Endothelial cell of umbilical vein (primary cell): ENCODE measurements at regions not wholly inside any gene's neighbourhood (a gene's known extent, or its start where the extent isn't known, plus 50 kb on each side); places are given as distances from the start of the nearest gene placed in this dataset.

Experiments used
- BruUV-seq: library from RNA; stranded (reverse); fragments of 400-500 nt; replicated peaks from 2 replicates; lab custom pipeline; 2021; lab: Mats Ljungman, UMichigan
- CTCF ChIA-PET: fragments of 300-600, 350-600 bp; sonication (Branson Sonifier 250); formaldehyde crosslinking; loops from one replicate; lab custom pipeline; 2021; ENCODE audit warnings: antibody characterized with exemption, inconsistent platforms; lab: Charles Lee
- POLR2A ChIA-PET: fragments of 300-600, 350-600 bp; sonication (Branson Sonifier 250); formaldehyde crosslinking; loops from one replicate; lab custom pipeline; 2021; ENCODE audit warnings: antibody characterized with exemption, inconsistent platforms; lab: Charles Lee
- DNase-seq: peaks from one replicate; pipeline ENCODE4 v3.0.0-alpha.2; 2011; ENCODE audit warnings: low read depth, low spot score
- FAIRE-seq: peaks from 2 replicates; lab custom pipeline; 2011; peaks lifted over from hg19 to GRCh38; lab: Jason Lieb, UNC
- H2AFZ ChIP-seq: 2 replicates; pipeline ENCODE4 v1.6.0; 2012; ENCODE audit warnings: low read depth, low read length, control low read depth, inconsistent platforms
- H3K27ac ChIP-seq: 2 replicates; pipeline ENCODE4 v1.5.1; 2011; ENCODE audit warnings: low read depth, mild to moderate bottlenecking, control low read depth, low read length, moderate library complexity; ENCODE audit not compliant: insufficient read depth
- H3K27me3 ChIP-seq, 2 experiments: 2 replicates each; pipeline versions ENCODE4 v1.6.0 to v1.6.1; 2011; ENCODE audit warnings: low read length in 2 of 2, mixed read lengths in 1 of 2; ENCODE audit not compliant: control insufficient read depth in 2 of 2, insufficient read depth in 2 of 2
- H3K36me3 ChIP-seq, 2 experiments: 2 replicates in 1 of 2; 3 replicates in 1 of 2; pipeline ENCODE4 v1.5.1; 2011; ENCODE audit warnings: low read length in 2 of 2, mild to moderate bottlenecking in 1 of 2, moderate library complexity in 1 of 2; ENCODE audit not compliant: control insufficient read depth in 2 of 2, insufficient read depth in 2 of 2; ENCODE audit errors: extremely low read depth in 1 of 2
- H3K4me1 ChIP-seq: 3 replicates; pipeline ENCODE4 v1.5.1; 2011; ENCODE audit warnings: mild to moderate bottlenecking, low read length; ENCODE audit not compliant: control insufficient read depth, insufficient read depth; ENCODE audit errors: extremely low read depth
- H3K4me2 ChIP-seq: 2 replicates; pipeline ENCODE4 v1.6.1; 2011; ENCODE audit warnings: low read length, control low read depth, mixed read lengths; ENCODE audit not compliant: insufficient read depth
- H3K4me3 ChIP-seq, 3 experiments: fragments of 200-600 bp in 1 of 3; sonication (generic), shearing (Covaris generic) in 1 of 3; replicated peaks in 1 of 3; 2 replicates each; pipeline ENCODE4 v1.5.1; 2011 to 2016; ENCODE audit warnings: control low read depth in 3 of 3, low read length in 3 of 3, mild to moderate bottlenecking in 2 of 3, inconsistent platforms in 1 of 3, low read depth in 1 of 3, moderate library complexity in 1 of 3; ENCODE audit not compliant: insufficient read depth in 1 of 3
- H3K79me2 ChIP-seq: 2 replicates; pipeline ENCODE4 v1.6.0; 2012; ENCODE audit warnings: low read length, inconsistent platforms; ENCODE audit not compliant: control insufficient read depth, insufficient read depth
- H3K9ac ChIP-seq: replicated peaks from 2 replicates; pipeline ENCODE3; 2011; ENCODE audit warnings: low read length, control low read depth; ENCODE audit not compliant: insufficient read depth; ENCODE audit errors: extremely low read depth
- H3K9me1 ChIP-seq: replicated peaks from 3 replicates; pipeline ENCODE4 v1.6.0; 2011; ENCODE audit warnings: mild to moderate bottlenecking, low read length; ENCODE audit not compliant: control insufficient read depth, insufficient read depth; ENCODE audit errors: extremely low read depth
- H3K9me3 ChIP-seq: replicated peaks from 2 replicates; pipeline ENCODE4 v1.5.1; 2012; ENCODE audit warnings: low read length, inconsistent platforms; ENCODE audit not compliant: control insufficient read depth, insufficient read depth
- H4K20me1 ChIP-seq: replicated peaks from 2 replicates; pipeline ENCODE3; 2011; ENCODE audit warnings: mild to moderate bottlenecking, low read length; ENCODE audit not compliant: control insufficient read depth, insufficient read depth; ENCODE audit errors: extremely low read depth
- CTCF ChIP-seq, 2 donors: IDR thresholded peaks; 1 replicate in 1 of 2; 2 replicates in 1 of 2; pipeline ENCODE4 v1.5.1; 2011; ENCODE audit warnings: low read length in 2 of 2, mild to moderate bottlenecking in 2 of 2, moderate library complexity in 2 of 2, control low read depth in 1 of 2, inconsistent platforms in 1 of 2, low read depth in 1 of 2; ENCODE audit not compliant: insufficient read depth in 1 of 2; ENCODE audit errors: extremely low read depth in 1 of 2
- EZH2 ChIP-seq: IDR thresholded peaks from 2 replicates; pipeline ENCODE4 v1.6.1; 2012; ENCODE audit warnings: borderline replicate concordance, low read depth, mild to moderate bottlenecking, moderate library complexity, low read length, inconsistent platforms; ENCODE audit not compliant: severe bottlenecking
- FOS ChIP-seq: IDR thresholded peaks from 2 replicates; pipeline ENCODE4 v1.6.1; 2011; ENCODE audit warnings: mild to moderate bottlenecking, low read length, moderate library complexity, borderline replicate concordance; ENCODE audit not compliant: insufficient read depth
- GATA2 ChIP-seq: IDR thresholded peaks from 2 replicates; pipeline ENCODE4 v1.7.0; 2011; ENCODE audit warnings: low read depth, mild to moderate bottlenecking, moderate library complexity, mixed read lengths, low read length; ENCODE audit not compliant: insufficient read length, insufficient read depth
- JUN ChIP-seq: IDR thresholded peaks from 2 replicates; pipeline ENCODE4 v1.6.1; 2011; ENCODE audit warnings: borderline replicate concordance, low read depth; ENCODE audit not compliant: insufficient read length, insufficient read depth
- MAX ChIP-seq: IDR thresholded peaks from 2 replicates; pipeline ENCODE4 v1.6.1; 2011; ENCODE audit not compliant: insufficient read depth, insufficient read length
- MYC ChIP-seq: IDR thresholded peaks from one replicate; pipeline ENCODE4 v1.6.1; 2011; ENCODE audit warnings: mild to moderate bottlenecking, low read depth, low read length
- POLR2A ChIP-seq: IDR thresholded peaks from 2 replicates; pipeline ENCODE4 v1.6.1; 2012; ENCODE audit warnings: low read depth, mild to moderate bottlenecking, control low read depth, low read length
- POLR2AphosphoS5 ChIP-seq: IDR thresholded peaks from 2 replicates; pipeline ENCODE4 v1.6.1; 2012; ENCODE audit warnings: low read depth, mild to moderate bottlenecking, control low read depth, low read length, moderate library complexity; ENCODE audit not compliant: insufficient read depth
- dilution Hi-C: fragments of 300-500 bp; cut with MboI; formaldehyde crosslinking; loops from one replicate; pipeline ENCODE4 v1.15.0; 2019; ENCODE audit warnings: low sequenced_read_pairs; ENCODE audit not compliant: extremely low pct_ligation_motif_present
- intact Hi-C: fragments of 100-400 bp; cut with micrococcal nuclease; formaldehyde crosslinking; loops from one replicate; pipeline ENCODE4 v1.10.0; 2022

GRCh38 chr2:7392076-7392787 lies 475.0 kb downstream of the RNF144A start:
- Histone ChIP-seq H3K36me3 (no peaks in the 10 kb centered on the region), H3K79me2 (no peaks in the 10 kb centered on the region), H3K4me3 (no peak overlapping the region), H4K20me1 (no peaks in the 10 kb centered on the region), H3K9ac (no peak overlapping the region), H3K27ac (no peak overlapping the region), H3K27me3 (no peaks in the 10 kb centered on the region), H3K9me1 (no peaks in the 10 kb centered on the region), H3K4me1 (no peaks in the 10 kb centered on the region), H3K4me2 (no peak overlapping the region), H3K9me3 (no peaks in the 10 kb centered on the region), H2AFZ (no peak overlapping the region)
- ChIA-PET POLR2A (no interaction called here), CTCF (no interaction called here)
- intact Hi-C loops (no loop called here), dilution Hi-C loops (no loop called here)
- TF ChIP-seq POLR2A (no peak), FOS (no peak), EZH2 (no peak), MAX (no peak), MYC (no peak), POLR2AphosphoS5 (no peak)
- no peak for FAIRE-seq
- no peak for DNase-seq
- BruUV-seq: no TSS peak

- DNase-seq (no peak), FAIRE-seq (no peak)
- no TSS peak for BruUV-seq
- Histone ChIP-seq H3K4me3 (no peak overlapping the region), H3K27me3 (no peaks in the 10 kb centered on the region), H3K36me3 (no peaks in the 10 kb centered on the region), H3K27ac (no peak overlapping the region), H3K4me1 (no peaks in the 10 kb centered on the region), H2AFZ (no peak overlapping the region), H4K20me1 (no peaks in the 10 kb centered on the region), H3K4me2 (no peak overlapping the region), H3K9me1 (no peaks in the 10 kb centered on the region), H3K9ac (no peak overlapping the region), H3K9me3 (no peaks in the 10 kb centered on the region), H3K79me2 (no peaks in the 10 kb centered on the region)
- dilution Hi-C loops: no loop called here
- ChIA-PET POLR2A (no interaction called here), CTCF (no interaction called here)
- TF ChIP-seq GATA2: no peak
- no peak for TF ChIP-seq JUN
- TF ChIP-seq POLR2A: no peak
- no peak for TF ChIP-seq CTCF (IDR thresholded peaks at IDR 0.05; ENCODE audit: extremely low read depth in 1 of 2, insufficient read depth in 1 of 2, low read depth in 1 of 2, low read length in 2 of 2)
- no peak for TF ChIP-seq MYC
- TF ChIP-seq POLR2AphosphoS5: no peak
- TF ChIP-seq FOS: no peak
- no peak for TF ChIP-seq EZH2
- no peak for TF ChIP-seq MAX
- intact Hi-C loops: no loop called here
Measured at GRCh38 chr2:7394195-7394594, 477.0 kb downstream of the RNF144A start.
